Astrocyte of the cerebellum (primary cell): ENCODE measurements at regions not wholly inside any gene's neighbourhood (a gene's known extent, or its start where the extent isn't known, plus 50 kb on each side); places are given as distances from the start of the nearest gene placed in this dataset.

ENCODE experiments used
- DNase-seq: peaks from one replicate; pipeline ENCODE4 v3.0.0-alpha.2; 2011; ENCODE audit warnings: low read depth
- H3K4me3 ChIP-seq: 2 replicates; pipeline ENCODE4 v1.5.1; 2011; ENCODE audit warnings: mild to moderate bottlenecking, low read depth, low read length, moderate library complexity
- in situ Hi-C: cut with HindIII; loops from 2 replicates; pipeline ENCODE4 v1.10.0; 2017; ENCODE audit warnings: low sequenced_read_pairs
- TF ChIP-seq, protein P1 (sequence below): IDR thresholded peaks from 2 replicates; pipeline ENCODE4 v1.5.1; 2012; ENCODE audit warnings: low read length, low read depth, moderate library complexity, mild to moderate bottlenecking; ENCODE audit errors: missing control alignments

DNA sequence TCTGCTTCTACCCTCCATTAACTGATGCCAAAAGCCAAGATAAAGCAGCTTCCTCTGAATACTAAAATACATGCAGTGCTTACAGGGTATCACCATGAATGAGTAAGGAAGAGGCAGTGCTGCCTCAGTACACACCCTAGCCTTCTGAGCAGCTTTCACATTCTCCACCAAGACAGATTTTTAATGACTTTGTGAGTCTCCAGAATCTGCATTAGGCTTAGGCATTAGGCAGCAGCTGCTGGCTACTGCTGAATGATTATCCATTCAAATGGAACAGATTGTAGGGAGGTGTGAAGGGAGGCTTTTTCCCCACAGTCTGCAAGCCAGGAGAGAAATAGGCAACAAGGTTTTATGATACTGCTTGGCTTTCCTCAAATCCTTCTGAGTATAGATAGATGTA, 1226.7 kb upstream of the LRRN3 start:
- in situ Hi-C loops, result no loop called here
- TF ChIP-seq, protein P1, sequence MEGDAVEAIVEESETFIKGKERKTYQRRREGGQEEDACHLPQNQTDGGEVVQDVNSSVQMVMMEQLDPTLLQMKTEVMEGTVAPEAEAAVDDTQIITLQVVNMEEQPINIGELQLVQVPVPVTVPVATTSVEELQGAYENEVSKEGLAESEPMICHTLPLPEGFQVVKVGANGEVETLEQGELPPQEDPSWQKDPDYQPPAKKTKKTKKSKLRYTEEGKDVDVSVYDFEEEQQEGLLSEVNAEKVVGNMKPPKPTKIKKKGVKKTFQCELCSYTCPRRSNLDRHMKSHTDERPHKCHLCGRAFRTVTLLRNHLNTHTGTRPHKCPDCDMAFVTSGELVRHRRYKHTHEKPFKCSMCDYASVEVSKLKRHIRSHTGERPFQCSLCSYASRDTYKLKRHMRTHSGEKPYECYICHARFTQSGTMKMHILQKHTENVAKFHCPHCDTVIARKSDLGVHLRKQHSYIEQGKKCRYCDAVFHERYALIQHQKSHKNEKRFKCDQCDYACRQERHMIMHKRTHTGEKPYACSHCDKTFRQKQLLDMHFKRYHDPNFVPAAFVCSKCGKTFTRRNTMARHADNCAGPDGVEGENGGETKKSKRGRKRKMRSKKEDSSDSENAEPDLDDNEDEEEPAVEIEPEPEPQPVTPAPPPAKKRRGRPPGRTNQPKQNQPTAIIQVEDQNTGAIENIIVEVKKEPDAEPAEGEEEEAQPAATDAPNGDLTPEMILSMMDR, result no peak

DNA sequence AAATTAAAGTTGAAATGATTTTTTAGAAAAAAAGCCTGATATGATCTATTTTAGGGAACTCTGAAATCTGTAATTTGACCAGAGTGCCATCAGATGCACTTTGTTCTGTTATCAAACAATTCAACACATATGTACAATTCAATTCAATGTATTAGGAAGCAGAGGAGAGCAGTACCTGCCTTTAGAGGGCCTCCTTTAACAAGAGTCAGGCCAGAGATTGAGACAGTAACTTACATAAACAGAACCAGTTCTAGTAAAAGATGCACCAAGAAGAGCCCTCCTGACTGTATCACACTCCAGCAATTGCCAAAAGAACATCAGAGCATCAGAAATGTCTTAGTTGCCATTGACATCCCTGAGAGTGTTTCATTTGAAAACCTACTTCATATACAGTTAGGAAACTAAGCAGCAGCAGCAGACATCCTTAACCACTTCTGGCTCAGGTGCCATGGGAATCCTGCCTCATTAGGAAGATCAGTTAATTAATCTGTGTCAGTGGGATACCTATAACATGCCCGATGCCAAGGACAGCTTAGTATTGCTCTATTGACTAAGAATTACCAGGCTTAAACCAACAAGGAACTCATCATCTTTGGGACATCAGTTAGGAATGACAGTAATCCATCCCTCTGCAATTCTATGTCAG, 1222.6 kb upstream of the LRRN3 start:
- in situ Hi-C loops, result no loop called here

More for the DNA sequence above, 1226.7 kb upstream of the LRRN3 start:
- H3K4me3 ChIP-seq, result no peak overlapping the region
- DNase-seq, result no peak

DNA sequence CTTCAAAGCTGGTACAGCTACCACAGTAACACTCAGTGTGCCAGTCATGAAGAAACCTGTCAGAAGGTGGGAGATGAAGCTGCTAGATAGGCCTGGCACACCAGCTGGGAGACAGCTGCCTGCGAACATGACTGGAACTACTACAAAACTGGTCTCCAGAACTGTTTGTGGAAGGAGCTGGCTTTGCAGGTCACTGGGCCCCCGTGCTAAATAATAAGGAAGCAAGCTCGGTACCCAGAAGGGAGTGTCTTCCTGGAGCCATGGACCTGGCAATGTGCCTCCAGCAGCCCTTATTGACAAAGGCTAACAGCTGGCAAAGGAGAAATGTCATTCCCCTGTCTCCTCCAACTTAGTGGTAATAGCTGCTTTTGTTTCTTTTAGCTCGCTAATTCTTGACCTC, 1217.6 kb upstream of the LRRN3 start:
- no peak overlapping the region for H3K4me3 ChIP-seq
- no peak for DNase-seq
- in situ Hi-C loops, result no loop called here
- TF ChIP-seq, protein P1, result no peak

More for the DNA sequence above, 1222.6 kb upstream of the LRRN3 start:
- DNase-seq, result no peak
- TF ChIP-seq, protein P1, result no peak
- no peak overlapping the region for H3K4me3 ChIP-seq

DNA sequence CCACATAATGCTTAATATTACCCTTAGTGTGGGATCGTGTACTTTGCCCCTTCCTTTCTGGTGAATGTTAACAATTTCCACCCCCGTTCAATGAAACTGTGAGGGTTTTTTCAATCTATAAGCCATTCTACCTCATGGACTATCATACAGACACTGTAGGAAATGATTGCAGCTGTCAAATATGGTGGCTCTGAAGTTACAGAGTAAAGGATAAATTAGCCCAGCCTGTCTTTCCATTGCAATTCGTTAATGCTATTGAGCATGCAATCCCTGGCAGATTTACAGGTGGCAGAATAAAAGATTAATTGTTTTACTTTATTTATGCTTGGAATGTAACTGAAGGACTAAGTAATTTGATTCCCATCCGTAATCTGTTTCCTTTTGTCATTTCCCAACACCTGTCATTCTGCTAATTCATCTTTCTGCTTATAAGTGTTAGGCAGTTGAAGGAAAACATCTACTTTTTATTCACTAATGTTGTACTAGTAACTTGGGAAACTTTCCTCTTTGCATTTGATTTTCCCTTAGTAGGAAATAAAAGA, 1211.6 kb upstream of the LRRN3 start:
- in situ Hi-C loops, result no loop called here
- no peak overlapping the region for H3K4me3 ChIP-seq
- no peak for DNase-seq
- TF ChIP-seq, protein P1, result no peak

DNA sequence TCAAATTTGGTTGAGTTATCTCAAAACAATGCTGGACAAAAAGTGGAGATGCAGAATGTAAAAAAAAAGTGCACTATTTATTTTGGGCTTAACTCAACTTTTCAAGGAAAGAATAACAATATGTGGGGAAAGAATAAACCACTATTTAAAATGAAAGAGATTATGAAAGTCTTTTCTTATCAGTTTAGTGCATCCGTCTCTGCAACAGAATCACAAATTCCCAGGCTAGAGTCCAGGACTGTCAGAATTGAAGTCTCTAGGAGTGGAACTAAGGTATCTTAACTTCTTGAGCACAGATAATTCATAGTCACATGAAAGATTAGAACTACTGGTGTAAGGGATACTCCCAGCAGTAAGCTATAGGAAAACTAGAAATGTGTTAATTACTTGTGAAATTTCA, 1200.3 kb upstream of the LRRN3 start:
- in situ Hi-C loops, result no loop called here
- no peak for DNase-seq
- no peak overlapping the region for H3K4me3 ChIP-seq
- TF ChIP-seq, protein P1, result no peak

DNA sequence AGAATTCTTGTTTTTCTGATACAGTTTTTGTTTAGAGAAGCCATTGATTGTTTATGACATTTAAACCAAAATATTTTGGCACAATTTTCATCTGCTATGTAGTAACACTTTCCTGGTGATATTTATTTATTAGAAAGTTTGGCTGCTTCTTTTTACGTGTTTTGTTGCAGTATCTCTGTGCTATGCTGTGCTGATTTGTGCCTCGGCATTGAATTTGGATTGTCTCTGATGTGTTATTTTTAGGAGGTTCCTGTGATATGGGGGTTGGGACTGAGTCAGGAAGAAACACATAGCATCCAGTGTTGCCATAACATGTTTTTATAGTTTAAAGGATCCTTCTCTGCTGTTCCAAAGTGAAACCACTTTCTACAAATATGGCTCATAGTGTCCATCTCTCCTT, 1197.7 kb upstream of the LRRN3 start:
- TF ChIP-seq, protein P1, result no peak
- no peak for DNase-seq
- in situ Hi-C loops, result no loop called here
- no peak overlapping the region for H3K4me3 ChIP-seq

DNA sequence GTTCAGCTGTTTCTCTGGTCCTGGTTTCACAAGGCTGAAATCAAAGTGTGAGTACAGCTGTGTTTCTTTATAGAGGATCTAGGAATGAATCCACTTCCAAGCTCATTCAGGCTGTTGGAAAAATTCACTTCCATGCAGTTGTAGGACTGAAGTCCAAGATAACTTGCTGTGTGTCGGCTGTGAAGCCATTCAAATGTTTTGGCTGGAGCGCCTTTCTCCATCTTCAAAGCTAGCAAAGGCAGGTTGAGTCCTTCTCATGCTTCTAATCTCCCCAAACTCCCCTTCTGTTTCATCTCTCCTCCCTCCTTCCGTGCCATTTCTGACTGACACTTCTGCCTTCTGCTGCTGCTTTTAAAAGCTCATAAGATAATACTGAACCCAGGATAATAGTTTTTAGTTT, 1195.4 kb upstream of the LRRN3 start:
- TF ChIP-seq, protein P1, result no peak
- in situ Hi-C loops, result no loop called here
- no peak for DNase-seq
- no peak overlapping the region for H3K4me3 ChIP-seq
